Activated T-cell treated with anti-CD3 and anti-CD28 coated beads for 48 hours (primary cell): ENCODE measurements at regions not wholly inside any gene's neighbourhood (a gene's known extent, or its start where the extent isn't known, plus 50 kb on each side); places are given as distances from the start of the nearest gene placed in this dataset.

Experiments used
- DNase-seq: peaks from one replicate; pipeline ENCODE4 v3.0.0-alpha.2; 2020; ENCODE audit warnings: low read depth

- DNase-seq = no peak
Observed at GRCh38 chr1:243944429-243945160, 94.6 kb upstream of the AKT3 start.

- DNase-seq = no peak
Observed at GRCh38 chr1:243943671-243944428, 93.8 kb upstream of the AKT3 start.

GRCh38 chr1:243942196-243943150 lies 92.4 kb upstream of the AKT3 start:
- no peak for DNase-seq

- no peak for DNase-seq
Observed at GRCh38 chr1:243940451-243940850, 90.4 kb upstream of the AKT3 start.

- DNase-seq = no peak
Observed at GRCh38 chr1:243939167-243939848, 89.3 kb upstream of the AKT3 start.

- DNase-seq = no peak
Observed at GRCh38 chr1:243938208-243938607, 88.2 kb upstream of the AKT3 start.

GRCh38 chr1:243933495-243933894 lies 83.5 kb upstream of the AKT3 start:
- no peak for DNase-seq

- DNase-seq = no peak
Observed at GRCh38 chr1:243931957-243932356, 81.9 kb upstream of the AKT3 start.

- no peak for DNase-seq
Observed at GRCh38 chr1:243930822-243931671, 81.0 kb upstream of the AKT3 start.

- no peak for DNase-seq
Observed at GRCh38 chr1:243927381-243927780, 77.3 kb upstream of the AKT3 start.

- DNase-seq = no peak
Observed at GRCh38 chr1:243926803-243927245, 76.8 kb upstream of the AKT3 start.

- no peak for DNase-seq
Observed at GRCh38 chr1:243926299-243926698, 76.3 kb upstream of the AKT3 start.

- DNase-seq = no peak
Observed at GRCh38 chr1:243924588-243925349, 74.7 kb upstream of the AKT3 start.

- no peak for DNase-seq
Observed at GRCh38 chr1:243924188-243924587, 74.1 kb upstream of the AKT3 start.

- DNase-seq = no peak
Observed at GRCh38 chr1:243923292-243924171, 73.5 kb upstream of the AKT3 start.

GRCh38 chr1:243921111-243921510 lies 71.1 kb upstream of the AKT3 start:
- no peak for DNase-seq

GRCh38 chr1:243917863-243918565 lies 68.0 kb upstream of the AKT3 start:
- no peak for DNase-seq

GRCh38 chr1:243917177-243917862 lies 67.3 kb upstream of the AKT3 start:
- DNase-seq = peak; percentile 11
